ENCODE measurements at regions not wholly inside any gene's neighbourhood (a gene's known extent, or its start where the extent isn't known, plus 50 kb on each side); places are given as distances from the start of the nearest gene placed in this dataset.

GRCh38 chr5:143734456-143734780, 77.5 kb upstream of the HMHB1 start:
- TF ChIP-seq CEBPB (IDR thresholded peaks at IDR 0.05; ENCODE audit: low read depth, low read length): no peak
- no peak for TF ChIP-seq ZNF274 (IDR thresholded peaks at IDR 0.05; ENCODE audit: borderline replicate concordance, extremely low read depth, low read length)
- no peak for TF ChIP-seq CTCF (IDR thresholded peaks at IDR 0.05; ENCODE audit: control extremely low read depth in 1 of 3, insufficient read depth in 1 of 3, low read depth in 1 of 3, low read length in 3 of 3)
- no peak for TF ChIP-seq USF2 (IDR thresholded peaks at IDR 0.05; ENCODE audit: low read length)
- TF ChIP-seq POLR2A (IDR thresholded peaks at IDR 0.05; ENCODE audit: control extremely low read depth in 1 of 2, low read depth in 2 of 2, low read length in 2 of 2): no peak
- no peak for TF ChIP-seq BACH1 (IDR thresholded peaks at IDR 0.05; ENCODE audit: low read length)
- TF ChIP-seq POLR2AphosphoS5 (IDR thresholded peaks at IDR 0.05; ENCODE audit: low read depth, low read length): no peak
- TF ChIP-seq SP1 (IDR thresholded peaks at IDR 0.05; ENCODE audit: low read depth, low read length): no peak
- TF ChIP-seq FOSL1 (IDR thresholded peaks at IDR 0.05; ENCODE audit: insufficient read depth, low read depth, low read length): no peak
- TF ChIP-seq SP2 (IDR thresholded peaks at IDR 0.05; ENCODE audit: low read length): no peak
- no peak for TF ChIP-seq ATF3 (IDR thresholded peaks at IDR 0.05; ENCODE audit: insufficient read depth, low read depth, low read length)
